ENCODE measurements at regions not wholly inside any gene's neighbourhood (a gene's known extent, or its start where the extent isn't known, plus 50 kb on each side); places are given as distances from the start of the nearest gene placed in this dataset.
"Not testable (repeated sequence)": the region's sequence is repeated elsewhere in the genome, so short reads cannot be mapped to it uniquely, and the experiment has no call there.

GRCh38 chr3:169029674-169030285 is 633.7 kb downstream of the MECOM start:
- no peaks in the 10 kb centered on the region for H3K9me3 Mint-ChIP-seq
- no peaks in the 10 kb centered on the region for H3K36me3 Mint-ChIP-seq (ENCODE audit: low read depth)
- H3K4me1 Mint-ChIP-seq = no peaks in the 10 kb centered on the region
- H3K27me3 Mint-ChIP-seq = no peaks in the 10 kb centered on the region
- no peak overlapping the region for H3K4me3 Mint-ChIP-seq
- no peak for DNase-seq
- POLR2A ChIA-PET = no interaction called here
- CTCF ChIA-PET = no interaction called here
- no peak overlapping the region for H3K27ac Mint-ChIP-seq

GRCh38 chr3:169028716-169029115 is 634.8 kb downstream of the MECOM start:
- Mint-ChIP-seq H3K4me1 (no peaks in the 10 kb centered on the region), H3K27me3 (no peaks in the 10 kb centered on the region)
- POLR2A ChIA-PET = no interaction called here

GRCh38 chr3:169026543-169027182 is 636.8 kb downstream of the MECOM start:
- no peaks in the 10 kb centered on the region for H3K27me3 Mint-ChIP-seq
- H3K4me3 Mint-ChIP-seq = no peak overlapping the region
- H3K9me3 Mint-ChIP-seq = no peaks in the 10 kb centered on the region
- no peaks in the 10 kb centered on the region for H3K36me3 Mint-ChIP-seq (ENCODE audit: low read depth)
- ChIA-PET CTCF (no interaction called here), POLR2A (no interaction called here)
- no peak for DNase-seq
- no peaks in the 10 kb centered on the region for H3K4me1 Mint-ChIP-seq
- no peak overlapping the region for H3K27ac Mint-ChIP-seq

More at GRCh38 chr3:169028716-169029115, 634.8 kb downstream of the MECOM start:
- Mint-ChIP-seq H3K4me3 (no peak overlapping the region), H3K36me3 (ENCODE audit: low read depth) (no peaks in the 10 kb centered on the region), H3K9me3 (no peaks in the 10 kb centered on the region), H3K27ac (no peak overlapping the region)
- CTCF ChIA-PET = no interaction called here
- DNase-seq = no peak

- no peaks in the 10 kb centered on the region for H3K4me1 Mint-ChIP-seq
- H3K27ac Mint-ChIP-seq = no peak overlapping the region
- no peaks in the 10 kb centered on the region for H3K36me3 Mint-ChIP-seq (ENCODE audit: low read depth)
- no peaks in the 10 kb centered on the region for H3K27me3 Mint-ChIP-seq
- POLR2A ChIA-PET = no interaction called here
- CTCF ChIA-PET = interaction anchor here (0.5 kb wide), 1 partner anchor 499 kb away, joined by 5 read pairs; no protein-coding TSS in a partner anchor
- DNase-seq = no peak
- H3K4me3 Mint-ChIP-seq = no peak overlapping the region
- H3K9me3 Mint-ChIP-seq = no peaks in the 10 kb centered on the region
Observed at GRCh38 chr3:169022457-169022856, 641.1 kb downstream of the MECOM start.

- H3K27ac Mint-ChIP-seq = no peak overlapping the region
Observed at GRCh38 chr3:169020371-169020770, 643.1 kb downstream of the MECOM start.

GRCh38 chr3:169009453-169009852 is 654.1 kb downstream of the MECOM start:
- Mint-ChIP-seq H3K27ac (no peak overlapping the region), H3K4me1 (no peaks in the 10 kb centered on the region), H3K9me3 (no peaks in the 10 kb centered on the region), H3K27me3 (no peaks in the 10 kb centered on the region), H3K4me3 (no peak overlapping the region), H3K36me3 (ENCODE audit: low read depth) (no peaks in the 10 kb centered on the region)
- POLR2A ChIA-PET = no interaction called here
- CTCF ChIA-PET = no interaction called here
- DNase-seq = no peak

More at GRCh38 chr3:169020371-169020770, 643.1 kb downstream of the MECOM start:
- POLR2A ChIA-PET = no interaction called here
- no peaks in the 10 kb centered on the region for H3K9me3 Mint-ChIP-seq
- no peak overlapping the region for H3K4me3 Mint-ChIP-seq
- no peaks in the 10 kb centered on the region for H3K27me3 Mint-ChIP-seq
- CTCF ChIA-PET = no interaction called here
- DNase-seq = no peak
- H3K4me1 Mint-ChIP-seq = no peaks in the 10 kb centered on the region
- no peaks in the 10 kb centered on the region for H3K36me3 Mint-ChIP-seq (ENCODE audit: low read depth)

- no peak for DNase-seq
- POLR2A ChIA-PET = no interaction called here
- CTCF ChIA-PET = no interaction called here
- no peaks in the 10 kb centered on the region for H3K36me3 Mint-ChIP-seq (ENCODE audit: low read depth)
- no peaks in the 10 kb centered on the region for H3K27me3 Mint-ChIP-seq
- no peaks in the 10 kb centered on the region for H3K9me3 Mint-ChIP-seq
- H3K4me1 Mint-ChIP-seq = no peaks in the 10 kb centered on the region
- no peak overlapping the region for H3K4me3 Mint-ChIP-seq
- no peak overlapping the region for H3K27ac Mint-ChIP-seq
Observed at GRCh38 chr3:169008776-169009358, 654.6 kb downstream of the MECOM start.

- H3K4me1 Mint-ChIP-seq = no peaks in the 10 kb centered on the region
- ChIA-PET CTCF (no interaction called here), POLR2A (no interaction called here)
Observed at GRCh38 chr3:169007145-169007544, 656.4 kb downstream of the MECOM start.

GRCh38 chr3:169006398-169006797 is 657.1 kb downstream of the MECOM start:
- H3K27me3 Mint-ChIP-seq; H3K9me3 Mint-ChIP-seq; POLR2A ChIA-PET; DNase-seq; H3K36me3 Mint-ChIP-seq (ENCODE audit: low read depth); H3K27ac Mint-ChIP-seq; H3K4me3 Mint-ChIP-seq; CTCF ChIA-PET; H3K4me1 Mint-ChIP-seq: not testable (repeated sequence)

More at GRCh38 chr3:169007145-169007544, 656.4 kb downstream of the MECOM start:
- Mint-ChIP-seq H3K27ac (no peak overlapping the region), H3K9me3 (no peaks in the 10 kb centered on the region), H3K27me3 (no peaks in the 10 kb centered on the region), H3K4me3 (no peak overlapping the region), H3K36me3 (ENCODE audit: low read depth) (no peaks in the 10 kb centered on the region)
- DNase-seq = no peak

GRCh38 chr3:169002689-169003088 is 660.8 kb downstream of the MECOM start:
- POLR2A ChIA-PET = no interaction called here
- no peak overlapping the region for H3K4me3 Mint-ChIP-seq
- DNase-seq = no peak
- H3K27ac Mint-ChIP-seq = no peak overlapping the region
- H3K27me3 Mint-ChIP-seq = no peaks in the 10 kb centered on the region
- no peaks in the 10 kb centered on the region for H3K9me3 Mint-ChIP-seq
- CTCF ChIA-PET = no interaction called here
- H3K36me3 Mint-ChIP-seq (ENCODE audit: low read depth) = no peaks in the 10 kb centered on the region
- H3K4me1 Mint-ChIP-seq = no peaks in the 10 kb centered on the region

GRCh38 chr3:168998792-168999191 is 664.7 kb downstream of the MECOM start:
- no peaks in the 10 kb centered on the region for H3K4me1 Mint-ChIP-seq
- no peaks in the 10 kb centered on the region for H3K9me3 Mint-ChIP-seq
- H3K4me3 Mint-ChIP-seq = no peak overlapping the region
- CTCF ChIA-PET = no interaction called here
- POLR2A ChIA-PET = no interaction called here
- H3K36me3 Mint-ChIP-seq (ENCODE audit: low read depth) = no peaks in the 10 kb centered on the region
- H3K27ac Mint-ChIP-seq = no peak overlapping the region
- no peaks in the 10 kb centered on the region for H3K27me3 Mint-ChIP-seq
- DNase-seq = no peak

- DNase-seq = no peak
- H3K36me3 Mint-ChIP-seq (ENCODE audit: low read depth) = no peaks in the 10 kb centered on the region
- H3K4me3 Mint-ChIP-seq = no peak overlapping the region
- no peaks in the 10 kb centered on the region for H3K4me1 Mint-ChIP-seq
- no peaks in the 10 kb centered on the region for H3K27me3 Mint-ChIP-seq
- ChIA-PET POLR2A (no interaction called here), CTCF (no interaction called here)
- H3K27ac Mint-ChIP-seq = no peak overlapping the region
- H3K9me3 Mint-ChIP-seq = no peaks in the 10 kb centered on the region
Observed at GRCh38 chr3:168997488-168997887, 666.0 kb downstream of the MECOM start.

GRCh38 chr3:168996622-168997021 is 666.9 kb downstream of the MECOM start:
- ChIA-PET CTCF (no interaction called here), POLR2A (no interaction called here)
- Mint-ChIP-seq H3K27ac (no peak overlapping the region), H3K9me3 (peaks cover 2% of the 10 kb centered on the region), H3K36me3 (ENCODE audit: low read depth) (no peaks in the 10 kb centered on the region), H3K4me1 (no peaks in the 10 kb centered on the region), H3K4me3 (no peak overlapping the region), H3K27me3 (no peaks in the 10 kb centered on the region)
- DNase-seq = no peak

GRCh38 chr3:168995129-168995528 is 668.4 kb downstream of the MECOM start:
- no peaks in the 10 kb centered on the region for H3K27me3 Mint-ChIP-seq
- H3K4me3 Mint-ChIP-seq = no peak overlapping the region
- ChIA-PET CTCF (no interaction called here), POLR2A (no interaction called here)
- DNase-seq = no peak
- no peaks in the 10 kb centered on the region for H3K36me3 Mint-ChIP-seq (ENCODE audit: low read depth)
- no peak overlapping the region for H3K27ac Mint-ChIP-seq
- H3K4me1 Mint-ChIP-seq = no peaks in the 10 kb centered on the region
- H3K9me3 Mint-ChIP-seq = peaks cover 4% of the 10 kb centered on the region

All from activated CD4-positive, alpha-beta memory T cell treated with anti-CD3 and anti-CD28 coated beads, Interleukin-2, amount 10 ng/mL, durations not matched to agents 7 days and 5 days (primary cell).